Karpas-422 (cell line): ENCODE measurements at regions not wholly inside any gene's neighbourhood (a gene's known extent, or its start where the extent isn't known, plus 50 kb on each side); places are given as distances from the start of the nearest gene placed in this dataset.

ENCODE experiments used
- DNase-seq: peaks from one replicate; pipeline ENCODE4 v3.0.0-alpha.2; 2015
- H2AFZ ChIP-seq: fragments of 200-600 bp; sonication (generic); 2 replicates; pipeline ENCODE4 v1.6.1; 2014; ENCODE audit warnings: antibody characterized with exemption, low read length, mixed read lengths
- H3K27ac ChIP-seq: fragments of 200-600 bp; sonication (generic); 2 replicates; pipeline ENCODE4 v1.5.1; 2014; ENCODE audit warnings: mild to moderate bottlenecking, low read length, moderate library complexity
- H3K27me3 ChIP-seq: fragments of 200-600 bp; sonication (generic); 2 replicates; pipeline ENCODE4 v1.6.1; 2014; ENCODE audit warnings: low read length, mixed read lengths
- H3K36me3 ChIP-seq: fragments of 200-600 bp; sonication (generic); 2 replicates; pipeline ENCODE4 v1.6.1; 2014; ENCODE audit warnings: low read length, mixed read lengths; ENCODE audit not compliant: insufficient read depth
- H3K4me1 ChIP-seq: fragments of 200-600 bp; sonication (generic); 2 replicates; pipeline ENCODE4 v1.6.1; 2014; ENCODE audit warnings: mild to moderate bottlenecking, low read length, mixed read lengths
- H3K4me2 ChIP-seq: fragments of 200-600 bp; sonication (generic); 2 replicates; pipeline ENCODE4 v1.6.1; 2014; ENCODE audit warnings: low read length, low read depth, mild to moderate bottlenecking; ENCODE audit not compliant: poor library complexity, severe bottlenecking
- H3K4me3 ChIP-seq: fragments of 200-600 bp; sonication (generic); 2 replicates; pipeline ENCODE4 v1.5.1; 2014; ENCODE audit warnings: mild to moderate bottlenecking, antibody characterized with exemption, low read length, mixed read lengths
- H3K79me2 ChIP-seq: fragments of 200-600 bp; sonication (generic); 2 replicates; pipeline ENCODE4 v1.6.1; 2014; ENCODE audit warnings: mild to moderate bottlenecking, low read length, mixed read lengths
- H3K9ac ChIP-seq: fragments of 200-600 bp; sonication (generic); 2 replicates; pipeline ENCODE4 v1.6.0; 2014; ENCODE audit warnings: low read length
- H3K9me2 ChIP-seq: fragments of 200-600 bp; sonication (generic), shearing (Covaris generic); replicated peaks from 2 replicates; pipeline ENCODE4 v1.6.0; 2014; ENCODE audit warnings: mild to moderate bottlenecking, low read length, moderate library complexity; ENCODE audit not compliant: insufficient read depth
- H3K9me3 ChIP-seq: fragments of 300-700, 200-600 bp; sonication (generic); 2 replicates; pipeline ENCODE4 v1.6.1; 2014; ENCODE audit warnings: low read length, mixed read lengths
- H4K20me1 ChIP-seq: fragments of 200-600 bp; sonication (generic); 2 replicates; pipeline ENCODE4 v1.6.1; 2014; ENCODE audit warnings: mild to moderate bottlenecking, antibody characterized with exemption, low read length, low read depth; ENCODE audit not compliant: insufficient read depth

GRCh38 chr7:46079421-46079820 is 158.3 kb upstream of the IGFBP3 start:
- Histone ChIP-seq H3K79me2 (no peaks in the 10 kb centered on the region), H3K9me2 (no peaks in the 10 kb centered on the region), H2AFZ (no peak overlapping the region), H3K9me3 (no peaks in the 10 kb centered on the region), H3K4me2 (no peak overlapping the region), H3K36me3 (no peaks in the 10 kb centered on the region), H3K27me3 (no peaks in the 10 kb centered on the region), H3K27ac (no peak overlapping the region), H3K9ac (no peak overlapping the region), H3K4me1 (no peaks in the 10 kb centered on the region), H4K20me1 (no peaks in the 10 kb centered on the region), H3K4me3 (no peak overlapping the region)
- DNase-seq: no peak

- DNase-seq: no peak
- no peak overlapping the region for H3K9ac ChIP-seq
- H4K20me1 ChIP-seq: no peaks in the 10 kb centered on the region
- H3K27me3 ChIP-seq: no peaks in the 10 kb centered on the region
- H2AFZ ChIP-seq: no peak overlapping the region
- H3K36me3 ChIP-seq: no peaks in the 10 kb centered on the region
- H3K4me1 ChIP-seq: no peaks in the 10 kb centered on the region
- no peaks in the 10 kb centered on the region for H3K9me3 ChIP-seq
- no peak overlapping the region for H3K4me3 ChIP-seq
- no peak overlapping the region for H3K27ac ChIP-seq
- H3K79me2 ChIP-seq: no peaks in the 10 kb centered on the region
- H3K9me2 ChIP-seq: no peaks in the 10 kb centered on the region
- no peak overlapping the region for H3K4me2 ChIP-seq
Observed at GRCh38 chr7:46076527-46076926, 155.5 kb upstream of the IGFBP3 start.

GRCh38 chr7:46072722-46073121 is 151.7 kb upstream of the IGFBP3 start:
- H3K9me2 ChIP-seq: no peaks in the 10 kb centered on the region
- H3K4me3 ChIP-seq: no peak overlapping the region
- DNase-seq: no peak
- no peaks in the 10 kb centered on the region for H4K20me1 ChIP-seq
- H3K9me3 ChIP-seq: no peaks in the 10 kb centered on the region
- no peaks in the 10 kb centered on the region for H3K79me2 ChIP-seq
- no peak overlapping the region for H3K27ac ChIP-seq
- no peaks in the 10 kb centered on the region for H3K36me3 ChIP-seq
- no peak overlapping the region for H2AFZ ChIP-seq
- H3K4me1 ChIP-seq: no peaks in the 10 kb centered on the region
- no peak overlapping the region for H3K4me2 ChIP-seq
- H3K9ac ChIP-seq: no peak overlapping the region
- H3K27me3 ChIP-seq: no peaks in the 10 kb centered on the region

- no peaks in the 10 kb centered on the region for H3K9me2 ChIP-seq
- H3K4me3 ChIP-seq: no peak overlapping the region
- no peaks in the 10 kb centered on the region for H4K20me1 ChIP-seq
- no peak overlapping the region for H3K4me2 ChIP-seq
- no peaks in the 10 kb centered on the region for H3K9me3 ChIP-seq
- H3K79me2 ChIP-seq: no peaks in the 10 kb centered on the region
- H3K9ac ChIP-seq: no peak overlapping the region
- H3K27ac ChIP-seq: no peak overlapping the region
- H2AFZ ChIP-seq: no peak overlapping the region
- H3K27me3 ChIP-seq: no peaks in the 10 kb centered on the region
- no peaks in the 10 kb centered on the region for H3K36me3 ChIP-seq
- H3K4me1 ChIP-seq: no peaks in the 10 kb centered on the region
- no peak for DNase-seq
Observed at GRCh38 chr7:46071601-46072000, 150.5 kb upstream of the IGFBP3 start.

GRCh38 chr7:46071076-46071475 is 150.0 kb upstream of the IGFBP3 start:
- Histone ChIP-seq H3K36me3 (no peaks in the 10 kb centered on the region), H3K79me2 (no peaks in the 10 kb centered on the region), H4K20me1 (no peaks in the 10 kb centered on the region), H3K4me3 (no peak overlapping the region), H3K27ac (no peak overlapping the region), H3K9ac (no peak overlapping the region), H3K9me2 (no peaks in the 10 kb centered on the region), H3K27me3 (no peaks in the 10 kb centered on the region), H2AFZ (no peak overlapping the region), H3K9me3 (no peaks in the 10 kb centered on the region), H3K4me1 (no peaks in the 10 kb centered on the region), H3K4me2 (no peak overlapping the region)
- DNase-seq: no peak

- Histone ChIP-seq H3K4me3 (no peak overlapping the region), H2AFZ (no peak overlapping the region)
Observed at GRCh38 chr7:46068159-46068558, 147.1 kb upstream of the IGFBP3 start.

GRCh38 chr7:46059308-46060020 is 138.4 kb upstream of the IGFBP3 start:
- no peaks in the 10 kb centered on the region for H3K9me2 ChIP-seq
- no peak overlapping the region for H3K4me2 ChIP-seq
- H3K27me3 ChIP-seq: no peaks in the 10 kb centered on the region
- no peaks in the 10 kb centered on the region for H4K20me1 ChIP-seq
- no peaks in the 10 kb centered on the region for H3K36me3 ChIP-seq
- DNase-seq: no peak
- H3K27ac ChIP-seq: no peak overlapping the region
- H3K4me3 ChIP-seq: no peak overlapping the region
- H3K79me2 ChIP-seq: no peaks in the 10 kb centered on the region
- H3K9me3 ChIP-seq: no peaks in the 10 kb centered on the region
- H2AFZ ChIP-seq: no peak overlapping the region
- H3K9ac ChIP-seq: no peak overlapping the region
- H3K4me1 ChIP-seq: no peaks in the 10 kb centered on the region

More at GRCh38 chr7:46068159-46068558, 147.1 kb upstream of the IGFBP3 start:
- Histone ChIP-seq H4K20me1 (no peaks in the 10 kb centered on the region), H3K36me3 (no peaks in the 10 kb centered on the region), H3K9me3 (no peaks in the 10 kb centered on the region), H3K4me1 (no peaks in the 10 kb centered on the region), H3K27ac (no peak overlapping the region), H3K79me2 (no peaks in the 10 kb centered on the region), H3K9ac (no peak overlapping the region), H3K4me2 (no peak overlapping the region), H3K27me3 (no peaks in the 10 kb centered on the region), H3K9me2 (no peaks in the 10 kb centered on the region)
- DNase-seq: no peak

GRCh38 chr7:46058086-46058823 is 137.2 kb upstream of the IGFBP3 start:
- H3K4me1 ChIP-seq: no peaks in the 10 kb centered on the region
- no peak overlapping the region for H3K9ac ChIP-seq
- H3K9me2 ChIP-seq: no peaks in the 10 kb centered on the region
- no peaks in the 10 kb centered on the region for H3K79me2 ChIP-seq
- no peak overlapping the region for H2AFZ ChIP-seq
- H3K27ac ChIP-seq: no peak overlapping the region
- no peak overlapping the region for H3K4me2 ChIP-seq
- H4K20me1 ChIP-seq: no peaks in the 10 kb centered on the region
- H3K36me3 ChIP-seq: no peaks in the 10 kb centered on the region
- DNase-seq: no peak
- H3K27me3 ChIP-seq: no peaks in the 10 kb centered on the region
- H3K9me3 ChIP-seq: no peaks in the 10 kb centered on the region
- H3K4me3 ChIP-seq: no peak overlapping the region
